ENCODE measurements at regions not wholly inside any gene's neighbourhood (a gene's known extent, or its start where the extent isn't known, plus 50 kb on each side); places are given as distances from the start of the nearest gene placed in this dataset.

- TF ChIP-seq CTCF (IDR thresholded peaks at IDR 0.05; ENCODE audit: low read depth, low read length) (no peak), EZH2phosphoT487 (IDR thresholded peaks at IDR 0.05; ENCODE audit: low read depth) (no peak)
- Histone ChIP-seq H2AFZ (ENCODE audit: low read depth, low read length) (no peak overlapping the region), H3K4me2 (ENCODE audit: low read length) (no peak overlapping the region), H3K79me2 (ENCODE audit: low read length) (no peaks in the 10 kb centered on the region), H3K4me1 (ENCODE audit: low read length) (peaks cover 3% of the 10 kb centered on the region; the same call in 1 of the 2 replicates), H3K9ac (ENCODE audit: low read length) (no peak overlapping the region), H4K20me1 (ENCODE audit: insufficient read depth, low read length) (no peaks in the 10 kb centered on the region), H3K4me3 (ENCODE audit: low read length) (no peak overlapping the region), H3K36me3 (replicated peaks; ENCODE audit: low read depth, low read length) (no peaks in the 10 kb centered on the region), H3K27ac (ENCODE audit: low read length) (no peak overlapping the region), H3K27me3 (ENCODE audit: low read depth, low read length) (no peaks in the 10 kb centered on the region), H3K9me3 (ENCODE audit: insufficient read depth, low read length) (no peaks in the 10 kb centered on the region)
Measured at GRCh38 chrX:149208307-149208706, 296.8 kb downstream of the IDS start.

- peaks cover 3% of the 10 kb centered on the region; the same call in 1 of the 2 replicates for H3K4me1 ChIP-seq (ENCODE audit: low read length)
- no peak overlapping the region for H2AFZ ChIP-seq (ENCODE audit: low read depth, low read length)
- H3K9ac ChIP-seq (ENCODE audit: low read length), result no peak overlapping the region
- no peaks in the 10 kb centered on the region for H3K9me3 ChIP-seq (ENCODE audit: insufficient read depth, low read length)
- no peak overlapping the region for H3K4me2 ChIP-seq (ENCODE audit: low read length)
- H3K27me3 ChIP-seq (ENCODE audit: low read depth, low read length), result no peaks in the 10 kb centered on the region
- no peak overlapping the region for H3K4me3 ChIP-seq (ENCODE audit: low read length)
- TF ChIP-seq EZH2phosphoT487 (IDR thresholded peaks at IDR 0.05; ENCODE audit: low read depth) (no peak), CTCF (IDR thresholded peaks at IDR 0.05; ENCODE audit: low read depth, low read length) (no peak)
- no peaks in the 10 kb centered on the region for H3K36me3 ChIP-seq (replicated peaks; ENCODE audit: low read depth, low read length)
- no peaks in the 10 kb centered on the region for H4K20me1 ChIP-seq (ENCODE audit: insufficient read depth, low read length)
- no peaks in the 10 kb centered on the region for H3K79me2 ChIP-seq (ENCODE audit: low read length)
- H3K27ac ChIP-seq (ENCODE audit: low read length), result no peak overlapping the region
Measured at GRCh38 chrX:149207518-149207917, 297.6 kb downstream of the IDS start.

GRCh38 chrX:149205937-149206336 lies 299.2 kb downstream of the IDS start:
- Histone ChIP-seq H3K4me1 (ENCODE audit: low read length) (peaks cover 3% of the 10 kb centered on the region; the same call in 1 of the 2 replicates), H2AFZ (ENCODE audit: low read depth, low read length) (no peak overlapping the region), H3K4me3 (ENCODE audit: low read length) (no peak overlapping the region), H3K9me3 (ENCODE audit: insufficient read depth, low read length) (no peaks in the 10 kb centered on the region), H4K20me1 (ENCODE audit: insufficient read depth, low read length) (no peaks in the 10 kb centered on the region), H3K27ac (ENCODE audit: low read length) (no peak overlapping the region), H3K9ac (ENCODE audit: low read length) (no peak overlapping the region), H3K27me3 (ENCODE audit: low read depth, low read length) (no peaks in the 10 kb centered on the region), H3K4me2 (ENCODE audit: low read length) (no peak overlapping the region; the same call in 1 of the 2 replicates), H3K36me3 (replicated peaks; ENCODE audit: low read depth, low read length) (no peaks in the 10 kb centered on the region), H3K79me2 (ENCODE audit: low read length) (no peaks in the 10 kb centered on the region)
- TF ChIP-seq CTCF (IDR thresholded peaks at IDR 0.05; ENCODE audit: low read depth, low read length) (no peak), EZH2phosphoT487 (IDR thresholded peaks at IDR 0.05; ENCODE audit: low read depth) (no peak)

- Histone ChIP-seq H3K4me3 (ENCODE audit: low read length) (no peak overlapping the region), H3K9me3 (ENCODE audit: insufficient read depth, low read length) (no peaks in the 10 kb centered on the region), H3K27me3 (ENCODE audit: low read depth, low read length) (no peaks in the 10 kb centered on the region), H3K4me1 (ENCODE audit: low read length) (peaks cover 3% of the 10 kb centered on the region; the same call in 1 of the 2 replicates), H3K4me2 (ENCODE audit: low read length) (no peak overlapping the region), H2AFZ (ENCODE audit: low read depth, low read length) (no peak overlapping the region), H3K9ac (ENCODE audit: low read length) (no peak overlapping the region), H3K27ac (ENCODE audit: low read length) (no peak overlapping the region), H4K20me1 (ENCODE audit: insufficient read depth, low read length) (no peaks in the 10 kb centered on the region), H3K36me3 (replicated peaks; ENCODE audit: low read depth, low read length) (no peaks in the 10 kb centered on the region), H3K79me2 (ENCODE audit: low read length) (no peaks in the 10 kb centered on the region)
- TF ChIP-seq EZH2phosphoT487 (IDR thresholded peaks at IDR 0.05; ENCODE audit: low read depth) (no peak), CTCF (IDR thresholded peaks at IDR 0.05; ENCODE audit: low read depth, low read length) (no peak)
Measured at GRCh38 chrX:149205081-149205480, 300.0 kb downstream of the IDS start.
